ENCODE measurements at regions not wholly inside any gene's neighbourhood (a gene's known extent, or its start where the extent isn't known, plus 50 kb on each side); places are given as distances from the start of the nearest gene placed in this dataset.

DNA sequence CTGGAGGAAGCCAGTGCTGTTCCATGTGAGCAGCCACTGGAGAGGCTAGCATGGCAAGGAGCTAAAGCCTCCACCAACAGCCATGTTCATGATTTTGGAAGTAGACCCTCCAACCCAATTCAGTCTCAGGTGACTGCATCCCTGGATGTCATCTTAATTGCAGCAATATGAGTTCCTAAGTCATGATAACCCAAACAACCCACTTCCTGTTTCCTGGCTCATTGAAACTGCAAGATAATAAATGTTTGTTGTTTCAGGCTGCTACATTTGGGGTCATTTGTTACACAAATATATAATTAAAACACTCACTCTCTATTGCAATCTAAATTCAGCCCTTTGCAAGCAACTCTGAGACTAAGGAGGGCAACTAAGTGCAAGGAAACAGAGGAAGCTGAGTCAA lies 62.4 kb upstream of the SLC24A5 start:
- no peak for DNase-seq

DNA sequence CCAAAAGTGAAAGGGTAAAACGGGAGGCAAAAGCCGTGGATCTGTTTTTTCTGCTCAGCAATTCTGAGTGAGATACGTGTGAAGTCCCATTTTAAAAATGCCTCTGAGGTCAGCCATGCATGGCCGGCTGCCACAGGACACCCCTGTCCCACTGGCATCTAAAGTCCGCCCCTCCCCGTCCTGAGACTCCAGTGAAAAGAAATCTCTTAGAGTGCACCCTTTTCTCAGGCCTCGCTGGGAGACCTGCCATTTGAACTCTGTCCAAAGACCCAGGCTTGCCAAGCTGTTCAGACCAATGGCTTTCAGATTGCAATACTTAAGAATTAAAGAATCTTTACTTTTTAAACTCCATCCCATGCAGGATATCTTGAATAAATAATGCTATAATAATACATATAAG lies 61.0 kb upstream of the SLC24A5 start:
- no peak for DNase-seq

DNA sequence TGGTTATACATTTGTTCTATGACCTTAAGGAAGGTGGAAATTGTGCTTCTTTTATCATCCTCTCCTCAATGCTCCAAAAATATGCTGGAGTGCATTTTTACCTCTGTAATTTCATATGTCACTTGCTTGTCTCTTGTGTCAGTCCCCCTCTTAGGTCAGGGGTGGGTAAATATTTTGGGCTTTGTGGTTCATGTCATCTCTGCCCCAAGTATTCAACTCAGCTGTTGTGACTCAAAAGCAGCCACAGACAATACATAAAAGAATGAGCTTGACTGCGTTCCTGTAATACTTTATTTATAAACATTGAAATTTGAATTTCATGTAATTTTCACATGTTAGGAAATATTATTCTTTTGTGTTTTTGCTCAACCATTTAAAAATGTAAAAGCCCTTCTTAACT lies 60.4 kb upstream of the SLC24A5 start:
- DNase-seq = no peak

DNA sequence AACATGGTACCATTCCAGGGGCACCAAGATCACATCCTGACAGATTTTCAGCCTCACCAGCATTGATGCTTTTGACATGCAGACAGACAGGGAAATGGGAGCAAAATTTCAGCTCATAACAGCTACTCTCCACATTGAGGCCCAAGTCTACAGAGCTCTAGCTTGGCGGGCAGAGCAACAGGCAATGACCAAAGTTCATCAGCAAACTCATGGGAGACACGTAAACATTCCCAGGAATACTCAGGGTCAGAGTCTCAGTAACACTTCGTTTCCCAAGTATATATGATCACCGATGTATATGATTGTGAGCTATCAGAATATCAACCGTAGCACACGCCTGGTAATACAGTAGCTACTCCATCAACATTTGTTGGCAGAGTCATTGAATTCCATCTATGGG lies 59.2 kb upstream of the SLC24A5 start:
- no peak for DNase-seq

DNA sequence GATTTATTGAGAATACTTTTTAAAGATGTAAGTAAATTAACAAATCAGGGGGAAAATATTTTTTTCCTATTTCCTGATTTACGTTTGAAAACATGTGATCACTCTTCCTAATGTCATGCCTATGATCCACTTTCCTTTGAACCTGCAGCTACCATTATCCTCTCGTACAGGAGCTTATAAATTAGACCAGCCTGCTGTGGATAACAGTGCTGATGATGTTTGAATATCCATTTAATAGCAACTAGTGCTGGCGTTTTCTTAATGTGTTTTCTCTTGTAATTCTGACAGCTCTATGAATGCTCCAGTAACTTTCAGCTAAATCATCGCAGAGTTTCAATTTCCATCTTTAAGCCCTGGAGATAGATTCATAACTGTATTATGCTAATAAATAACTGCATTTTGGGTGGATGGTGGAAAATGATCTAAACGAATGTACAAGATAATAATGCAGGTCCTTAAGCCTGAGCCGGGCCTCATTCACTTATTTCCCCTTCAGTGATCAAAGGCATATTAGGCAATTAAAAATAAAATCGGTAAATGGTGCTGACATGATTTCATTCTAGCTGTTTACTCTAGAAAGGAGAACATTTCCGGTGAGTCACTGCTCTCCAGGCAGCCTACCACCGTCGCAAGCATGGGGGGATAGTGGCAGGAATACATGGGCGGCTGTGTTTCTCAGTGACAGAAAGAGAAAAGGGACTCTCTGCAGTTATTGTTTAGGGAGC lies 58.5 kb upstream of the SLC24A5 start:
- peak; percentile 62 for DNase-seq

DNA sequence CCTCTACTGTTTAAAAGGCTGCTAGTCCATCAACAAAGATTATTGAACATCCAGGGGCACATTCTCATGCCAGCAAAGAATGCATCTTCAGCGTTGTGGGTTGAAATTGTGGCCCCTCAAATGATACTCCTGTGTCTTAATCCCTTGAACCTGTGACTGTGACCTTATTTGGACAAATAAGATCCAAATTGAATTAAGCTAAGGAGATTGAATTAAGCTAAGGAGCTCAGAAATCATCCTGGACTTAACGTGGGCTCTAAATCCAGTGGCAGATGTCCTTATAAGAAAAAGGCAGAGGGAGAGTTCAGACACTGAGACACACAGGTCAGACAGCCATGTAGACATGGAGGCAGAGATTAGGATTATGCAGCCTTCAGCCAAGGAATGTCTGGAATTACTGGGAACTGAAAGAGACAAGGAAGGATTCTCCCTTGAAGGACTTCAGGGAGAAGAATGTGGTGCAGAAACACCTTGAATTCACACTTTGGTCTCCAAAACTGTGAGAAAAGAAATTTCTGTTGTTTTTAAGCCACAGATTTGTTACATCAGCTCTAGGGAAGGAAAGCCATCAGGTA lies 57.3 kb upstream of the SLC24A5 start:
- DNase-seq = no peak

DNA sequence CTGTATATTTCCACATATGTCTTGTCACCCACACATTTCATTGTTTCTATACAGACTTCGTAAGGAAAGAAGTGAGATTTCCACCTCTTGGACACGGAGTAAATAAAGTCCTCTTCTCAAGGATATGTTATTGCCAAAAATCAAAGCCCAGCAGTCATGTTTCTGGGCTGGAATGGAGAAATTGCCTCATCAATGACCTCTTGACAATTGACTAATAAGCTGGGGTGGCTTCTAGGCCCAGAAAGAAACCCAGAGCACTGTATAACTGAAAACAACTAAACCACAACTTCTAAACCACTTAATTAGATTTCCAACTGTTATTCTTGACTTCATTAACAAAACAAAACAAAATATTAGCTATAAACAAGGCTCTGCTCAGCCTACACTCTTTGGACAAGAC lies 56.4 kb upstream of the SLC24A5 start:
- no peak for DNase-seq

DNA sequence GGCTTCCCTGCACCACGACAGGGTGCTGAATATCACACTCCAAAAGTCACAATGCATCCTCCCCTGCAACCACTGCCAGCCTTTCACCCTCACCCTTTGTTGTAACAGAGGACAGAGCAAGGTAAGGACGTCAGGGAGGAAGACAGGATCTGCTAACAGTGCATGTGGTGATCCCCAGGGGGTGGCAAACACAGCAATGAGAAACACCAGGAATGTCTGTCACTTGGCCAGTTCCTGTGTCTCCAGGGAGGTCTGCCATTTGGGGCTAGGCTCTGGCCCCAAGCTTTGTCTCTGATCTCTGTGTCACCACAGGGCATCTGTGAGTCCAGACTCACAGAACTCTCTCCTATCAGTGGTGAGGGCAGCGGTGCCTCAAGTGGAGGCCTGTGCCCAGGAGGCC lies 54.3 kb upstream of the SLC24A5 start:
- DNase-seq = no peak
